Osteocyte (in vitro differentiated cells): ENCODE measurements at regions not wholly inside any gene's neighbourhood (a gene's known extent, or its start where the extent isn't known, plus 50 kb on each side); places are given as distances from the start of the nearest gene placed in this dataset.

Source experiments
- DNase-seq: peaks from one replicate; pipeline ENCODE4 v3.0.0; 2021; ENCODE audit warnings: mixed read lengths; ENCODE audit not compliant: unreplicated experiment; ENCODE audit errors: extremely low spot score
- H3K27ac Mint-ChIP-seq: one replicate; pipeline ENCODE4 v1.8.0; 2021; ENCODE audit warnings: mild to moderate bottlenecking, mixed read lengths; ENCODE audit not compliant: unreplicated experiment
- H3K27me3 Mint-ChIP-seq: one replicate; pipeline ENCODE4 v1.8.0; 2021; ENCODE audit warnings: mixed read lengths; ENCODE audit not compliant: unreplicated experiment
- H3K36me3 Mint-ChIP-seq: one replicate; pipeline ENCODE4 v1.8.0; 2021; ENCODE audit warnings: mixed read lengths; ENCODE audit not compliant: unreplicated experiment
- H3K4me1 Mint-ChIP-seq: one replicate; pipeline ENCODE4 v1.8.0; 2021; ENCODE audit warnings: mixed read lengths; ENCODE audit not compliant: unreplicated experiment
- H3K4me3 Mint-ChIP-seq: one replicate; pipeline ENCODE4 v1.8.0; 2021; ENCODE audit warnings: mild to moderate bottlenecking, moderate library complexity, mixed read lengths; ENCODE audit not compliant: unreplicated experiment
- H3K9me3 Mint-ChIP-seq: one replicate; pipeline ENCODE4 v1.8.0; 2021; ENCODE audit warnings: mixed read lengths; ENCODE audit not compliant: unreplicated experiment
- CTCF ChIP-seq: fragments of 200-600 bp; sonication (generic); IDR thresholded peaks from 2 replicates; pipeline ENCODE4 v1.5.0; 2021; ENCODE audit warnings: antibody characterized with exemption, mild to moderate bottlenecking, moderate library complexity

GRCh38 chr2:88827821-88828220 is 136.3 kb downstream of the RPIA start:
- Mint-ChIP-seq H3K36me3 (no peaks in the 10 kb centered on the region), H3K4me3 (no peak overlapping the region), H3K9me3 (no peaks in the 10 kb centered on the region), H3K27ac (no peak overlapping the region), H3K27me3 (no peaks in the 10 kb centered on the region), H3K4me1 (no peaks in the 10 kb centered on the region)
- no peak for DNase-seq
- no peak for TF ChIP-seq CTCF

GRCh38 chr2:88828397-88829137 is 137.1 kb downstream of the RPIA start:
- no peaks in the 10 kb centered on the region for H3K4me1 Mint-ChIP-seq
- no peaks in the 10 kb centered on the region for H3K36me3 Mint-ChIP-seq
- no peak overlapping the region for H3K27ac Mint-ChIP-seq
- TF ChIP-seq CTCF = no peak
- H3K9me3 Mint-ChIP-seq = no peaks in the 10 kb centered on the region
- DNase-seq = no peak
- no peak overlapping the region for H3K4me3 Mint-ChIP-seq
- no peaks in the 10 kb centered on the region for H3K27me3 Mint-ChIP-seq

GRCh38 chr2:88829607-88830463 is 138.4 kb downstream of the RPIA start:
- DNase-seq = no peak
- no peaks in the 10 kb centered on the region for H3K36me3 Mint-ChIP-seq
- no peak overlapping the region for H3K4me3 Mint-ChIP-seq
- H3K4me1 Mint-ChIP-seq = no peaks in the 10 kb centered on the region
- H3K27me3 Mint-ChIP-seq = no peaks in the 10 kb centered on the region
- no peak overlapping the region for H3K27ac Mint-ChIP-seq
- TF ChIP-seq CTCF = no peak
- no peaks in the 10 kb centered on the region for H3K9me3 Mint-ChIP-seq

GRCh38 chr2:88831071-88831791 is 139.8 kb downstream of the RPIA start:
- H3K9me3 Mint-ChIP-seq = no peaks in the 10 kb centered on the region
- H3K4me1 Mint-ChIP-seq = no peaks in the 10 kb centered on the region
- no peaks in the 10 kb centered on the region for H3K27me3 Mint-ChIP-seq
- H3K27ac Mint-ChIP-seq = no peak overlapping the region
- no peaks in the 10 kb centered on the region for H3K36me3 Mint-ChIP-seq
- no peak for DNase-seq
- H3K4me3 Mint-ChIP-seq = no peak overlapping the region
- TF ChIP-seq CTCF = no peak
